ENCODE measurements at regions not wholly inside any gene's neighbourhood (a gene's known extent, or its start where the extent isn't known, plus 50 kb on each side); places are given as distances from the start of the nearest gene placed in this dataset.
"Not testable (repeated sequence)": the region's sequence is repeated elsewhere in the genome, so short reads cannot be mapped to it uniquely, and the experiment has no call there.

- TF ChIP-seq CTCF (IDR thresholded peaks at IDR 0.05; ENCODE audit: low read length); EZH2phosphoT487 (IDR thresholded peaks at IDR 0.05; ENCODE audit: low read length); EZH2 (optimal IDR thresholded peaks at IDR 0.05; ENCODE audit: low read depth, low read length): not testable (repeated sequence)
These were observed 78.2 kb upstream of the PLGLB2 start for GRCh38 chr2:87669633-87670231.

Measured in MM.1S (cell line).